Peyer's patch (tissue), 4 donors: ENCODE measurements at regions not wholly inside any gene's neighbourhood (a gene's known extent, or its start where the extent isn't known, plus 50 kb on each side); places are given as distances from the start of the nearest gene placed in this dataset.

Source experiments
- CTCF ChIP-seq, 6 experiments: fragments of 450-650 bp in 4 of 6; fragments of 200-600 bp in 2 of 6; sonication (generic) in 1 of 6; IDR thresholded peaks; one replicate each; pipeline ENCODE4 v1.5.1; 2017 to 2019; ENCODE audit warnings: antibody characterized with exemption in 6 of 6, mild to moderate bottlenecking in 3 of 6, moderate library complexity in 1 of 6
- POLR2A ChIP-seq, 2 donors: fragments of 450-650 bp; IDR thresholded peaks; one replicate each; pipeline ENCODE4 v1.5.1; 2017; ENCODE audit warnings: antibody characterized with exemption in 2 of 2, mild to moderate bottlenecking in 2 of 2, moderate library complexity in 2 of 2

- TF ChIP-seq CTCF (IDR thresholded peaks at IDR 0.05) (no peak), POLR2A (IDR thresholded peaks at IDR 0.05) (no peak)
Observed at GRCh38 chr11:127679816-127680545, 679.4 kb upstream of the KIRREL3 start.
